ENCODE measurements at regions not wholly inside any gene's neighbourhood (a gene's known extent, or its start where the extent isn't known, plus 50 kb on each side); places are given as distances from the start of the nearest gene placed in this dataset.
"Not testable (repeated sequence)": the region's sequence is repeated elsewhere in the genome, so short reads cannot be mapped to it uniquely, and the experiment has no call there.

GRCh38 chr10:53521046-53521445 is 748.5 kb upstream of the MBL2 start:
- H3K4me3 Mint-ChIP-seq (ENCODE audit: unreplicated experiment): no peak overlapping the region
- no peak for TF ChIP-seq CTCF (IDR thresholded peaks at IDR 0.05; ENCODE audit: partially characterized antibody, unreplicated experiment)
- H3K4me1 Mint-ChIP-seq (ENCODE audit: low read depth, unreplicated experiment): peaks cover 6% of the 10 kb centered on the region
- no peaks in the 10 kb centered on the region for H3K9me3 Mint-ChIP-seq (ENCODE audit: unreplicated experiment)
- H3K36me3 Mint-ChIP-seq (ENCODE audit: unreplicated experiment): no peaks in the 10 kb centered on the region
- no peak overlapping the region for H3K27ac Mint-ChIP-seq (ENCODE audit: unreplicated experiment)
- no peak for DNase-seq
- no peaks in the 10 kb centered on the region for H3K27me3 Mint-ChIP-seq (ENCODE audit: unreplicated experiment)

- Mint-ChIP-seq H3K27ac (ENCODE audit: unreplicated experiment) (no peak overlapping the region), H3K27me3 (ENCODE audit: unreplicated experiment) (no peaks in the 10 kb centered on the region), H3K4me3 (ENCODE audit: unreplicated experiment) (no peak overlapping the region), H3K36me3 (ENCODE audit: unreplicated experiment) (no peaks in the 10 kb centered on the region), H3K4me1 (ENCODE audit: low read depth, unreplicated experiment) (no peaks in the 10 kb centered on the region), H3K9me3 (ENCODE audit: unreplicated experiment) (peaks cover 2% of the 10 kb centered on the region)
- no peak for DNase-seq
- TF ChIP-seq CTCF (IDR thresholded peaks at IDR 0.05; ENCODE audit: partially characterized antibody, unreplicated experiment): no peak
Measured at GRCh38 chr10:53508197-53508596, 735.6 kb upstream of the MBL2 start.

- H3K4me3 Mint-ChIP-seq (ENCODE audit: unreplicated experiment); H3K9me3 Mint-ChIP-seq (ENCODE audit: unreplicated experiment); H3K27me3 Mint-ChIP-seq (ENCODE audit: unreplicated experiment); H3K27ac Mint-ChIP-seq (ENCODE audit: unreplicated experiment); DNase-seq; H3K36me3 Mint-ChIP-seq (ENCODE audit: unreplicated experiment); H3K4me1 Mint-ChIP-seq (ENCODE audit: low read depth, unreplicated experiment): not testable (repeated sequence)
Measured at GRCh38 chr10:53504492-53504891, 731.9 kb upstream of the MBL2 start.

- peaks cover 10% of the 10 kb centered on the region for H3K4me1 Mint-ChIP-seq (ENCODE audit: low read depth, unreplicated experiment)
- no peaks in the 10 kb centered on the region for H3K27me3 Mint-ChIP-seq (ENCODE audit: unreplicated experiment)
- DNase-seq: no peak
- H3K4me3 Mint-ChIP-seq (ENCODE audit: unreplicated experiment): no peak overlapping the region
- TF ChIP-seq CTCF (IDR thresholded peaks at IDR 0.05; ENCODE audit: partially characterized antibody, unreplicated experiment): no peak
- no peak overlapping the region for H3K27ac Mint-ChIP-seq (ENCODE audit: unreplicated experiment)
- H3K9me3 Mint-ChIP-seq (ENCODE audit: unreplicated experiment): no peaks in the 10 kb centered on the region
- no peaks in the 10 kb centered on the region for H3K36me3 Mint-ChIP-seq (ENCODE audit: unreplicated experiment)
Measured at GRCh38 chr10:53491774-53492173, 719.2 kb upstream of the MBL2 start.

- H3K9me3 Mint-ChIP-seq (ENCODE audit: unreplicated experiment): no peaks in the 10 kb centered on the region
- H3K27ac Mint-ChIP-seq (ENCODE audit: unreplicated experiment): no peak overlapping the region
- no peak for TF ChIP-seq CTCF (IDR thresholded peaks at IDR 0.05; ENCODE audit: partially characterized antibody, unreplicated experiment)
- no peak for DNase-seq
- no peaks in the 10 kb centered on the region for H3K27me3 Mint-ChIP-seq (ENCODE audit: unreplicated experiment)
- peaks cover 10% of the 10 kb centered on the region for H3K4me1 Mint-ChIP-seq (ENCODE audit: low read depth, unreplicated experiment)
- H3K36me3 Mint-ChIP-seq (ENCODE audit: unreplicated experiment): peaks cover 9% of the 10 kb centered on the region
- no peak overlapping the region for H3K4me3 Mint-ChIP-seq (ENCODE audit: unreplicated experiment)
Measured at GRCh38 chr10:53490553-53490952, 718.0 kb upstream of the MBL2 start.
